ENCODE measurements at regions not wholly inside any gene's neighbourhood (a gene's known extent, or its start where the extent isn't known, plus 50 kb on each side); places are given as distances from the start of the nearest gene placed in this dataset.
"Not testable (repeated sequence)": the region's sequence is repeated elsewhere in the genome, so short reads cannot be mapped to it uniquely, and the experiment has no call there.

GRCh38 chr2:67777010-67777409 lies 285.8 kb downstream of the C1D start:
- Histone ChIP-seq H3K27ac (ENCODE audit: low read depth, low read length, poor library complexity, severe bottlenecking) (no peak overlapping the region), H3K4me3 (ENCODE audit: low read depth, low read length, poor library complexity, severe bottlenecking) (no peak overlapping the region), H3K27me3 (replicated peaks; ENCODE audit: insufficient read depth, low read depth, low read length, poor library complexity) (no peaks in the 10 kb centered on the region), H3K36me3 (ENCODE audit: insufficient read depth, low read length, poor library complexity, severe bottlenecking) (no peaks in the 10 kb centered on the region), H3K4me1 (ENCODE audit: insufficient read depth, low read length, poor library complexity, severe bottlenecking) (peaks cover 5% of the 10 kb centered on the region), H3K9me3 (ENCODE audit: low read depth, low read length, poor library complexity, severe bottlenecking) (no peaks in the 10 kb centered on the region)
- no peak for TF ChIP-seq CTCF (conservative IDR thresholded peaks at IDR 0.05; ENCODE audit: low read depth, low read length)
- no peak for TF ChIP-seq EZH2 (IDR thresholded peaks at IDR 0.05; ENCODE audit: borderline replicate concordance, low read depth, low read length, poor library complexity, severe bottlenecking)
- POLR2A ChIA-PET (ENCODE audit: low non-redundant PET): no interaction called here
- intact Hi-C loops (cut with micrococcal nuclease; ENCODE audit: unreplicated experiment): no loop called here
- CTCF ChIA-PET: no interaction called here
- no TSS peak for BruUV-seq (replicated peaks)
- DNase-seq (ENCODE audit: low spot score): no peak

GRCh38 chr2:67777836-67778429 lies 284.9 kb downstream of the C1D start:
- TF ChIP-seq EZH2 (IDR thresholded peaks at IDR 0.05; ENCODE audit: borderline replicate concordance, low read depth, low read length, poor library complexity, severe bottlenecking) (no peak), CTCF (conservative IDR thresholded peaks at IDR 0.05; ENCODE audit: low read depth, low read length) (no peak)

GRCh38 chr2:67780841-67781240 lies 282.0 kb downstream of the C1D start:
- H3K4me1 ChIP-seq (ENCODE audit: insufficient read depth, low read length, poor library complexity, severe bottlenecking); H3K27ac ChIP-seq (ENCODE audit: low read depth, low read length, poor library complexity, severe bottlenecking); DNase-seq (ENCODE audit: low spot score); POLR2A ChIA-PET (ENCODE audit: low non-redundant PET); H3K4me3 ChIP-seq (ENCODE audit: low read depth, low read length, poor library complexity, severe bottlenecking); CTCF ChIA-PET; H3K27me3 ChIP-seq (replicated peaks; ENCODE audit: insufficient read depth, low read depth, low read length, poor library complexity); intact Hi-C loops (cut with micrococcal nuclease; ENCODE audit: unreplicated experiment); BruUV-seq (replicated peaks); H3K36me3 ChIP-seq (ENCODE audit: insufficient read depth, low read length, poor library complexity, severe bottlenecking); H3K9me3 ChIP-seq (ENCODE audit: low read depth, low read length, poor library complexity, severe bottlenecking): not testable (repeated sequence)

More at GRCh38 chr2:67777836-67778429, 284.9 kb downstream of the C1D start:
- CTCF ChIA-PET: no interaction called here
- Histone ChIP-seq H3K9me3 (ENCODE audit: low read depth, low read length, poor library complexity, severe bottlenecking) (no peaks in the 10 kb centered on the region), H3K27ac (ENCODE audit: low read depth, low read length, poor library complexity, severe bottlenecking) (no peak overlapping the region), H3K4me3 (ENCODE audit: low read depth, low read length, poor library complexity, severe bottlenecking) (no peak overlapping the region), H3K27me3 (replicated peaks; ENCODE audit: insufficient read depth, low read depth, low read length, poor library complexity) (no peaks in the 10 kb centered on the region), H3K36me3 (ENCODE audit: insufficient read depth, low read length, poor library complexity, severe bottlenecking) (no peaks in the 10 kb centered on the region), H3K4me1 (ENCODE audit: insufficient read depth, low read length, poor library complexity, severe bottlenecking) (no peaks in the 10 kb centered on the region)
- intact Hi-C loops (cut with micrococcal nuclease; ENCODE audit: unreplicated experiment): no loop called here
- BruUV-seq (replicated peaks): no TSS peak
- POLR2A ChIA-PET (ENCODE audit: low non-redundant PET): no interaction called here
- no peak for DNase-seq (ENCODE audit: low spot score)

- Histone ChIP-seq H3K4me3 (ENCODE audit: low read depth, low read length, poor library complexity, severe bottlenecking) (no peak overlapping the region), H3K27me3 (replicated peaks; ENCODE audit: insufficient read depth, low read depth, low read length, poor library complexity) (no peaks in the 10 kb centered on the region), H3K36me3 (ENCODE audit: insufficient read depth, low read length, poor library complexity, severe bottlenecking) (no peaks in the 10 kb centered on the region), H3K9me3 (ENCODE audit: low read depth, low read length, poor library complexity, severe bottlenecking) (no peaks in the 10 kb centered on the region), H3K27ac (ENCODE audit: low read depth, low read length, poor library complexity, severe bottlenecking) (no peak overlapping the region), H3K4me1 (ENCODE audit: insufficient read depth, low read length, poor library complexity, severe bottlenecking) (no peaks in the 10 kb centered on the region)
- intact Hi-C loops (cut with micrococcal nuclease; ENCODE audit: unreplicated experiment): no loop called here
- BruUV-seq (replicated peaks): no TSS peak
- no peak for DNase-seq (ENCODE audit: low spot score)
- ChIA-PET POLR2A (ENCODE audit: low non-redundant PET) (interaction anchor here (0.6 kb wide), 1 partner anchor 24 kb away, joined by 6 read pairs; no protein-coding TSS in a partner anchor), CTCF (interaction anchor here (0.6 kb wide), 1 partner anchor 148 kb away, joined by 5 read pairs; no protein-coding TSS in a partner anchor)
- TF ChIP-seq EZH2 (IDR thresholded peaks at IDR 0.05; ENCODE audit: borderline replicate concordance, low read depth, low read length, poor library complexity, severe bottlenecking) (no peak), CTCF (conservative IDR thresholded peaks at IDR 0.05; ENCODE audit: low read depth, low read length) (no peak)
Measured at GRCh38 chr2:67782443-67782842, 280.4 kb downstream of the C1D start.
